Adrenal gland (tissue), 5 donors: ENCODE measurements at regions not wholly inside any gene's neighbourhood (a gene's known extent, or its start where the extent isn't known, plus 50 kb on each side); places are given as distances from the start of the nearest gene placed in this dataset.

Experiments used
- POLR2A ChIP-seq, 2 donors: fragments of 450-650 bp; IDR thresholded peaks; one replicate each; pipeline ENCODE4 v1.6.1; 2017; ENCODE audit warnings: antibody characterized with exemption in 2 of 2, mild to moderate bottlenecking in 2 of 2, moderate library complexity in 1 of 2
- TF ChIP-seq, protein P1 (sequence below), 6 experiments: fragments of 450-650 bp in 4 of 6; fragments of 200-600 bp in 2 of 6; sonication (generic) in 1 of 6; IDR thresholded peaks; 1 replicate in 5 of 6; 2 replicates in 1 of 6; pipeline versions ENCODE4 v1.5.1 to v1.8.0; 2016 to 2021; ENCODE audit warnings: antibody characterized with exemption in 6 of 6, mild to moderate bottlenecking in 2 of 6, moderate library complexity in 1 of 6
- donor health status: DM: no; HTN: no; CAD: no.

DNA sequence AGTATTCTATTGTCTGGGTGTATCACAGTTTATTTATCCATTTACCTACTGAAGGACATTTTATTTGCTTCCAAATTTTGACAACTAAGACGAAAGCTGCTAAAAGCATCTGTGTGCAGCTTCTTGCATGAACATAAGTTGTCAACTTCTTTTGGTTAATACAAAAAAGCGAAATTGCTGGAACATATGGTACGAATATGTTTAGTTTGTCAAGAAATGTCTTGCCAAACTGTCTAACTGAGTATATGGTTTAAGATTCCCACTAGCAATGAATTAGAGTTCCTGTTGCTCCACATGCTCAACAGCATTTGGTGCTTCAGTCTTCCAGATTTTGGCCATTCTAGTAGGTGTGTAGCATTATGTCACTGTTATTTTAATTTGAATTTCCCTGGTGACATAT, 372.3 kb upstream of the NRXN1 start:
- TF ChIP-seq POLR2A (IDR thresholded peaks at IDR 0.05) = no peak
- TF ChIP-seq, protein P1, sequence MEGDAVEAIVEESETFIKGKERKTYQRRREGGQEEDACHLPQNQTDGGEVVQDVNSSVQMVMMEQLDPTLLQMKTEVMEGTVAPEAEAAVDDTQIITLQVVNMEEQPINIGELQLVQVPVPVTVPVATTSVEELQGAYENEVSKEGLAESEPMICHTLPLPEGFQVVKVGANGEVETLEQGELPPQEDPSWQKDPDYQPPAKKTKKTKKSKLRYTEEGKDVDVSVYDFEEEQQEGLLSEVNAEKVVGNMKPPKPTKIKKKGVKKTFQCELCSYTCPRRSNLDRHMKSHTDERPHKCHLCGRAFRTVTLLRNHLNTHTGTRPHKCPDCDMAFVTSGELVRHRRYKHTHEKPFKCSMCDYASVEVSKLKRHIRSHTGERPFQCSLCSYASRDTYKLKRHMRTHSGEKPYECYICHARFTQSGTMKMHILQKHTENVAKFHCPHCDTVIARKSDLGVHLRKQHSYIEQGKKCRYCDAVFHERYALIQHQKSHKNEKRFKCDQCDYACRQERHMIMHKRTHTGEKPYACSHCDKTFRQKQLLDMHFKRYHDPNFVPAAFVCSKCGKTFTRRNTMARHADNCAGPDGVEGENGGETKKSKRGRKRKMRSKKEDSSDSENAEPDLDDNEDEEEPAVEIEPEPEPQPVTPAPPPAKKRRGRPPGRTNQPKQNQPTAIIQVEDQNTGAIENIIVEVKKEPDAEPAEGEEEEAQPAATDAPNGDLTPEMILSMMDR (IDR thresholded peaks at IDR 0.05) = no peak
